HEK293 (cell line): ENCODE measurements at regions not wholly inside any gene's neighbourhood (a gene's known extent, or its start where the extent isn't known, plus 50 kb on each side); places are given as distances from the start of the nearest gene placed in this dataset.

Experiments used
- CTCF ChIA-PET: fragments of 350-600 bp; formaldehyde crosslinking; extraction: SDS; loops from one replicate; lab custom pipeline; 2021; ENCODE audit warnings: antibody characterized with exemption; lab: Yijun Ruan, JAX
- POLR2A ChIA-PET: fragments of 300-600 bp; formaldehyde crosslinking; extraction: SDS; loops from one replicate; lab custom pipeline; 2020; ENCODE audit warnings: antibody characterized with exemption, inconsistent platforms; lab: Yijun Ruan, JAX
- H3K27ac ChIP-seq: fragments of 200-500 bp; sonication (Bioruptor generic); 2 replicates; pipeline ENCODE4 v1.5.1; 2014; ENCODE audit warnings: low read depth, low read length, control low read depth, inconsistent platforms; ENCODE audit errors: extremely low read depth
- H3K36me3 ChIP-seq, 2 experiments: fragments of 200-500 bp in 1 of 2; sonication (Bioruptor generic) in 1 of 2; 1 replicate in 1 of 2; 2 replicates in 1 of 2; pipeline ENCODE4 v1.5.1; 2014 to 2017; ENCODE audit warnings: inconsistent platforms in 2 of 2, low read length in 2 of 2; ENCODE audit not compliant: control insufficient read depth in 2 of 2, insufficient read depth in 1 of 2
- H3K4me1 ChIP-seq: fragments of 200-500 bp; sonication (Bioruptor generic); 2 replicates; pipeline ENCODE4 v1.5.1; 2014; ENCODE audit warnings: mild to moderate bottlenecking, low read length, inconsistent platforms; ENCODE audit not compliant: control insufficient read depth, insufficient read depth
- H3K4me3 ChIP-seq: 2 replicates; pipeline ENCODE4 v1.5.1; 2011; ENCODE audit warnings: low read depth, mild to moderate bottlenecking, control low read depth, low read length, moderate library complexity
- H3K9me3 ChIP-seq: fragments of 200-500 bp; sonication (Bioruptor generic); 2 replicates; pipeline ENCODE4 v1.5.1; 2014; ENCODE audit warnings: low read depth, low read length, inconsistent platforms; ENCODE audit not compliant: control insufficient read depth, insufficient read depth
- BCL11B ChIP-seq: fragments of 450-650 bp; formaldehyde crosslinking; IDR thresholded peaks from 2 replicates; pipeline ENCODE4 v1.5.1; 2016; ENCODE audit warnings: low read depth, missing biosample characterization, missing genetic modification characterization
- GLI4 ChIP-seq: fragments of 450-650 bp; formaldehyde crosslinking; IDR thresholded peaks from 2 replicates; pipeline ENCODE4 v1.5.1; 2016; ENCODE audit warnings: missing biosample characterization, missing genetic modification characterization
- KLF9 ChIP-seq: fragments of 450-650 bp; formaldehyde crosslinking; IDR thresholded peaks from 2 replicates; pipeline ENCODE4 v1.5.1; 2016; ENCODE audit warnings: missing biosample characterization, missing genetic modification characterization, low read depth
- MEIS1 ChIP-seq: sonication (generic); formaldehyde crosslinking; IDR thresholded peaks from 2 replicates; pipeline ENCODE4 v1.8.1; 2022; ENCODE audit warnings: missing genetic modification reagents, mild to moderate bottlenecking, borderline replicate concordance
- ZNF10 ChIP-seq: fragments of 450-650 bp; formaldehyde crosslinking; IDR thresholded peaks from 2 replicates; pipeline ENCODE4 v1.5.1; 2017; ENCODE audit warnings: missing biosample characterization, missing genetic modification characterization
- ZNF239 ChIP-seq: fragments of 450-650 bp; formaldehyde crosslinking; IDR thresholded peaks from 2 replicates; pipeline ENCODE4 v1.5.1; 2016; ENCODE audit warnings: missing biosample characterization, missing genetic modification characterization
- ZNF292 ChIP-seq: fragments of 450-650 bp; formaldehyde crosslinking; IDR thresholded peaks from 2 replicates; pipeline ENCODE4 v1.5.1; 2016; ENCODE audit warnings: low read depth, missing biosample characterization, missing genetic modification characterization, borderline replicate concordance
- ZNF514 ChIP-seq: fragments of 450-650 bp; formaldehyde crosslinking; IDR thresholded peaks from 2 replicates; pipeline ENCODE4 v1.5.1; 2016; ENCODE audit warnings: missing biosample characterization, missing genetic modification characterization
- ZNF529 ChIP-seq: fragments of 450-650 bp; formaldehyde crosslinking; IDR thresholded peaks from 2 replicates; pipeline ENCODE4 v1.5.1; 2017; ENCODE audit warnings: missing genetic modification characterization, missing biosample characterization; ENCODE audit not compliant: insufficient replicate concordance
- ZNF530 ChIP-seq: fragments of 450-650 bp; formaldehyde crosslinking; IDR thresholded peaks from 2 replicates; pipeline ENCODE4 v1.5.1; 2016; ENCODE audit warnings: low read depth, missing biosample characterization, missing genetic modification characterization
- ZNF544 ChIP-seq: fragments of 450-650 bp; formaldehyde crosslinking; IDR thresholded peaks from 2 replicates; pipeline ENCODE4 v1.5.0; 2017; ENCODE audit warnings: missing biosample characterization, missing genetic modification characterization
- ZNF791 ChIP-seq: fragments of 450-650 bp; formaldehyde crosslinking; IDR thresholded peaks from 2 replicates; pipeline ENCODE4 v1.5.1; 2016; ENCODE audit warnings: missing biosample characterization, missing genetic modification characterization
- ZNF830 ChIP-seq: fragments of 450-650 bp; IDR thresholded peaks from 2 replicates; pipeline ENCODE4 v1.5.0; 2018; ENCODE audit warnings: missing biosample characterization, missing genetic modification characterization, low read depth, mild to moderate bottlenecking, moderate library complexity
- ZSCAN18 ChIP-seq: fragments of 450-650 bp; formaldehyde crosslinking; IDR thresholded peaks from 2 replicates; pipeline ENCODE4 v1.5.1; 2016; ENCODE audit warnings: missing biosample characterization, missing genetic modification characterization
- TF ChIP-seq, protein P1 (sequence below): fragments of 450-650 bp; formaldehyde crosslinking; IDR thresholded peaks from 2 replicates; pipeline ENCODE4 v1.5.1; 2016; ENCODE audit warnings: missing biosample characterization, missing genetic modification characterization, low read depth
- TF ChIP-seq, protein P2 (sequence below): fragments of 450-650 bp; formaldehyde crosslinking; IDR thresholded peaks from 2 replicates; pipeline ENCODE4 v1.5.1; 2016; ENCODE audit warnings: missing biosample characterization, missing genetic modification characterization
- TF ChIP-seq, protein P3 (sequence below): fragments of 450-650 bp; formaldehyde crosslinking; IDR thresholded peaks from 2 replicates; pipeline ENCODE4 v1.5.0; 2017; ENCODE audit warnings: missing biosample characterization, missing genetic modification characterization, borderline replicate concordance
- TF ChIP-seq, protein P4 (sequence below): fragments of 450-650 bp; formaldehyde crosslinking; IDR thresholded peaks from 2 replicates; pipeline ENCODE4 v1.5.1; 2016; ENCODE audit warnings: missing biosample characterization, missing genetic modification characterization, borderline replicate concordance

GRCh38 chr5:161960314-161960713 lies 107.3 kb upstream of the GABRG2 start:
- CTCF ChIA-PET = interaction anchor here (0.6 kb wide), 1 partner anchor 456 kb away, joined by 4 read pairs; no protein-coding TSS in a partner anchor

DNA sequence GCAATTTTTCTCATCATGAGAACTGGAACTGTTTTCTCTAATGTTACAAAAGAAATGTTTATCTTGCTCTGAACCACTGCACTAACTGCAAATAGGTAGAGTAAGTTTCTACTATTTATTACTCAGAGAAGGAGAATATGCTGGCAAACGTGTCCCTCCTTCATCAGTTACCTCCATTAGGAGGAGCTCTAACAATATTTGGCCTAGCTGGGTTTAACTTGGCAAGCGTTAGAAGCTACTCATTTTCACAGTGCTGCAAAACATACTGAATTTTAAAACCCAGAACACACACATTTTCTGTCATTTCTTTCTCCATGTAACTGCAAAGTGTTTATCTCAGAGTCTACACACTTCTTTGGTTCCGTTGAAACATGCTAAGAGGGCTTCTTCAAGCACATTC lies 101.0 kb upstream of the GABRG2 start:
- POLR2A ChIA-PET = no interaction called here
- Histone ChIP-seq H3K27ac (no peak overlapping the region), H3K4me3 (no peak overlapping the region), H3K36me3 (no peaks in the 10 kb centered on the region), H3K4me1 (no peaks in the 10 kb centered on the region), H3K9me3 (no peaks in the 10 kb centered on the region)
- CTCF ChIA-PET = interaction anchor here (0.6 kb wide), 1 partner anchor 234 kb away, joined by 3 read pairs; no protein-coding TSS in a partner anchor
- TF ChIP-seq ZNF514 (no peak), ZNF830 (tag by site-specific recombination) (no peak), ZNF791 (tag by site-specific recombination) (no peak), ZNF239 (tag by site-specific recombination) (no peak), MEIS1 (CRISPR knock-in tag) (no peak), KLF9 (tag by site-specific recombination) (no peak), ZNF292 (tag by site-specific recombination) (no peak)
- TF ChIP-seq, protein P1, sequence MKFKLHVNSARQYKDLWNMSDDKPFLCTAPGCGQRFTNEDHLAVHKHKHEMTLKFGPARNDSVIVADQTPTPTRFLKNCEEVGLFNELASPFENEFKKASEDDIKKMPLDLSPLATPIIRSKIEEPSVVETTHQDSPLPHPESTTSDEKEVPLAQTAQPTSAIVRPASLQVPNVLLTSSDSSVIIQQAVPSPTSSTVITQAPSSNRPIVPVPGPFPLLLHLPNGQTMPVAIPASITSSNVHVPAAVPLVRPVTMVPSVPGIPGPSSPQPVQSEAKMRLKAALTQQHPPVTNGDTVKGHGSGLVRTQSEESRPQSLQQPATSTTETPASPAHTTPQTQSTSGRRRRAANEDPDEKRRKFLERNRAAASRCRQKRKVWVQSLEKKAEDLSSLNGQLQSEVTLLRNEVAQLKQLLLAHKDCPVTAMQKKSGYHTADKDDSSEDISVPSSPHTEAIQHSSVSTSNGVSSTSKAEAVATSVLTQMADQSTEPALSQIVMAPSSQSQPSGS = no peak
- TF ChIP-seq, protein P2, sequence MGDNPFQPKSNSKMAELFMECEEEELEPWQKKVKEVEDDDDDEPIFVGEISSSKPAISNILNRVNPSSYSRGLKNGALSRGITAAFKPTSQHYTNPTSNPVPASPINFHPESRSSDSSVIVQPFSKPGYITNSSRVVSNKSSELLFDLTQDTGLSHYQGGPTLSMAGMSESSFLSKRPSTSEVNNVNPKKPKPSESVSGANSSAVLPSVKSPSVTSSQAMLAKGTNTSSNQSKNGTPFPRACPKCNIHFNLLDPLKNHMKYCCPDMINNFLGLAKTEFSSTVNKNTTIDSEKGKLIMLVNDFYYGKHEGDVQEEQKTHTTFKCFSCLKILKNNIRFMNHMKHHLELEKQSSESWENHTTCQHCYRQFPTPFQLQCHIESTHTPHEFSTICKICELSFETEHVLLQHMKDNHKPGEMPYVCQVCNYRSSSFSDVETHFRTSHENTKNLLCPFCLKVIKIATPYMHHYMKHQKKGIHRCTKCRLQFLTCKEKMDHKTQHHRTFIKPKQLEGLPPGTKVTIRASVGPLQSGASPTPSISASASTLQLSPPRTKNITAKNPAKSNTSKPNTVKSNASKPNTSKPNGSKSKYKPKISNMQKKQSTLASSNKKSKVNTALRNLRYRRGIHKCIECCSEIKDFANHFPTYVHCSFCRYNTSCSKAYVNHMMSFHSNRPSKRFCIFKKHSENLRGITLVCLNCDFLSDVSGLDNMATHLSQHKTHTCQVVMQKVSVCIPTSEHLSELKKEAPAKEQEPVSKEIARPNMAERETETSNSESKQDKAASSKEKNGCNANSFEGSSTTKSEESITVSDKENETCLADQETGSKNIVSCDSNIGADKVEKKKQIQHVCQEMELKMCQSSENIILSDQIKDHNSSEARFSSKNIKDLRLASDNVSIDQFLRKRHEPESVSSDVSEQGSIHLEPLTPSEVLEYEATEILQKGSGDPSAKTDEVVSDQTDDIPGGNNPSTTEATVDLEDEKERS = no peak

More at GRCh38 chr5:161960314-161960713, 107.3 kb upstream of the GABRG2 start:
- no peaks in the 10 kb centered on the region for H3K4me1 ChIP-seq
- POLR2A ChIA-PET = no interaction called here
- H3K36me3 ChIP-seq = no peaks in the 10 kb centered on the region
- no peak overlapping the region for H3K4me3 ChIP-seq
- H3K9me3 ChIP-seq = no peaks in the 10 kb centered on the region
- TF ChIP-seq, protein P3, sequence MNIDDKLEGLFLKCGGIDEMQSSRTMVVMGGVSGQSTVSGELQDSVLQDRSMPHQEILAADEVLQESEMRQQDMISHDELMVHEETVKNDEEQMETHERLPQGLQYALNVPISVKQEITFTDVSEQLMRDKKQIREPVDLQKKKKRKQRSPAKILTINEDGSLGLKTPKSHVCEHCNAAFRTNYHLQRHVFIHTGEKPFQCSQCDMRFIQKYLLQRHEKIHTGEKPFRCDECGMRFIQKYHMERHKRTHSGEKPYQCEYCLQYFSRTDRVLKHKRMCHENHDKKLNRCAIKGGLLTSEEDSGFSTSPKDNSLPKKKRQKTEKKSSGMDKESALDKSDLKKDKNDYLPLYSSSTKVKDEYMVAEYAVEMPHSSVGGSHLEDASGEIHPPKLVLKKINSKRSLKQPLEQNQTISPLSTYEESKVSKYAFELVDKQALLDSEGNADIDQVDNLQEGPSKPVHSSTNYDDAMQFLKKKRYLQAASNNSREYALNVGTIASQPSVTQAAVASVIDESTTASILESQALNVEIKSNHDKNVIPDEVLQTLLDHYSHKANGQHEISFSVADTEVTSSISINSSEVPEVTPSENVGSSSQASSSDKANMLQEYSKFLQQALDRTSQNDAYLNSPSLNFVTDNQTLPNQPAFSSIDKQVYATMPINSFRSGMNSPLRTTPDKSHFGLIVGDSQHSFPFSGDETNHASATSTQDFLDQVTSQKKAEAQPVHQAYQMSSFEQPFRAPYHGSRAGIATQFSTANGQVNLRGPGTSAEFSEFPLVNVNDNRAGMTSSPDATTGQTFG (tag by site-specific recombination) = no peak
- no peak for TF ChIP-seq ZNF544 (tag by site-specific recombination)
- TF ChIP-seq ZNF529 (tag by site-specific recombination) = no peak
- no peak for TF ChIP-seq ZSCAN18 (tag by site-specific recombination)
- TF ChIP-seq BCL11B (tag by site-specific recombination) = no peak
- TF ChIP-seq, protein P4, sequence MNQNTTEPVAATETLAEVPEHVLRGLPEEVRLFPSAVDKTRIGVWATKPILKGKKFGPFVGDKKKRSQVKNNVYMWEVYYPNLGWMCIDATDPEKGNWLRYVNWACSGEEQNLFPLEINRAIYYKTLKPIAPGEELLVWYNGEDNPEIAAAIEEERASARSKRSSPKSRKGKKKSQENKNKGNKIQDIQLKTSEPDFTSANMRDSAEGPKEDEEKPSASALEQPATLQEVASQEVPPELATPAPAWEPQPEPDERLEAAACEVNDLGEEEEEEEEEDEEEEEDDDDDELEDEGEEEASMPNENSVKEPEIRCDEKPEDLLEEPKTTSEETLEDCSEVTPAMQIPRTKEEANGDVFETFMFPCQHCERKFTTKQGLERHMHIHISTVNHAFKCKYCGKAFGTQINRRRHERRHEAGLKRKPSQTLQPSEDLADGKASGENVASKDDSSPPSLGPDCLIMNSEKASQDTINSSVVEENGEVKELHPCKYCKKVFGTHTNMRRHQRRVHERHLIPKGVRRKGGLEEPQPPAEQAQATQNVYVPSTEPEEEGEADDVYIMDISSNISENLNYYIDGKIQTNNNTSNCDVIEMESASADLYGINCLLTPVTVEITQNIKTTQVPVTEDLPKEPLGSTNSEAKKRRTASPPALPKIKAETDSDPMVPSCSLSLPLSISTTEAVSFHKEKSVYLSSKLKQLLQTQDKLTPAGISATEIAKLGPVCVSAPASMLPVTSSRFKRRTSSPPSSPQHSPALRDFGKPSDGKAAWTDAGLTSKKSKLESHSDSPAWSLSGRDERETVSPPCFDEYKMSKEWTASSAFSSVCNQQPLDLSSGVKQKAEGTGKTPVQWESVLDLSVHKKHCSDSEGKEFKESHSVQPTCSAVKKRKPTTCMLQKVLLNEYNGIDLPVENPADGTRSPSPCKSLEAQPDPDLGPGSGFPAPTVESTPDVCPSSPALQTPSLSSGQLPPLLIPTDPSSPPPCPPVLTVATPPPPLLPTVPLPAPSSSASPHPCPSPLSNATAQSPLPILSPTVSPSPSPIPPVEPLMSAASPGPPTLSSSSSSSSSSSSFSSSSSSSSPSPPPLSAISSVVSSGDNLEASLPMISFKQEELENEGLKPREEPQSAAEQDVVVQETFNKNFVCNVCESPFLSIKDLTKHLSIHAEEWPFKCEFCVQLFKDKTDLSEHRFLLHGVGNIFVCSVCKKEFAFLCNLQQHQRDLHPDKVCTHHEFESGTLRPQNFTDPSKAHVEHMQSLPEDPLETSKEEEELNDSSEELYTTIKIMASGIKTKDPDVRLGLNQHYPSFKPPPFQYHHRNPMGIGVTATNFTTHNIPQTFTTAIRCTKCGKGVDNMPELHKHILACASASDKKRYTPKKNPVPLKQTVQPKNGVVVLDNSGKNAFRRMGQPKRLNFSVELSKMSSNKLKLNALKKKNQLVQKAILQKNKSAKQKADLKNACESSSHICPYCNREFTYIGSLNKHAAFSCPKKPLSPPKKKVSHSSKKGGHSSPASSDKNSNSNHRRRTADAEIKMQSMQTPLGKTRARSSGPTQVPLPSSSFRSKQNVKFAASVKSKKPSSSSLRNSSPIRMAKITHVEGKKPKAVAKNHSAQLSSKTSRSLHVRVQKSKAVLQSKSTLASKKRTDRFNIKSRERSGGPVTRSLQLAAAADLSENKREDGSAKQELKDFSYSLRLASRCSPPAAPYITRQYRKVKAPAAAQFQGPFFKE (tag by site-specific recombination) = no peak
- no peak for TF ChIP-seq ZNF530 (tag by site-specific recombination)
- no peak for TF ChIP-seq GLI4 (tag by site-specific recombination)
- TF ChIP-seq ZNF10 = no peak
- TF ChIP-seq, all 188 proteins: peak for 0
- no peak overlapping the region for H3K27ac ChIP-seq
